ENCODE measurements at regions not wholly inside any gene's neighbourhood (a gene's known extent, or its start where the extent isn't known, plus 50 kb on each side); places are given as distances from the start of the nearest gene placed in this dataset.

- TF ChIP-seq CTCF (IDR thresholded peaks at IDR 0.05; ENCODE audit: low read depth, low read length, poor library complexity, severe bottlenecking) (no peak), EZH2phosphoT487 (IDR thresholded peaks at IDR 0.05; ENCODE audit: borderline replicate concordance, low read length) (no peak)
These were observed 223.2 kb upstream of the ACTBL2 start for GRCh38 chr5:57705769-57706168.

Data from DOHH2 (cell line).